ENCODE measurements at regions not wholly inside any gene's neighbourhood (a gene's known extent, or its start where the extent isn't known, plus 50 kb on each side); places are given as distances from the start of the nearest gene placed in this dataset.
"Not testable (repeated sequence)": the region's sequence is repeated elsewhere in the genome, so short reads cannot be mapped to it uniquely, and the experiment has no call there.

DNA sequence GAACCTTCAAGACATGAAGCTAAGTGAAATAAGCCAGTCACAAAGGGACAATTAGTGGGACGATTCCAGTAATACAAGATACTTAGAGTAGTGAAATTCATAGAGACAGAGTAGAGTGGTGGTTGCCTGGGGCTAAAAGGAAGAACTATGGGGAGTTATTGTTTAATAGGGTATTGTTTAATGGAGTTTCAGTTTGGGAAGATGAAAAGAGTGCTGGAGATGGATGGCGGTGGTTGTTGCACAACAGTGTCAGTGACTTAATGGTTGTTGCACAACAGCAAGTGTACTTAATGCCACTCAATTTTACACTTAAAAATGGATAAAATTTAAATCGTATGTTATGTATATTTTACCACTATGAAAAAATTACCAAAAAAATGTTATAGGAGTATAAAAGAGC is 209.7 kb upstream of the TENT5A start:
- DNase-seq: peak; percentile 7 to 45 (median 24)

DNA sequence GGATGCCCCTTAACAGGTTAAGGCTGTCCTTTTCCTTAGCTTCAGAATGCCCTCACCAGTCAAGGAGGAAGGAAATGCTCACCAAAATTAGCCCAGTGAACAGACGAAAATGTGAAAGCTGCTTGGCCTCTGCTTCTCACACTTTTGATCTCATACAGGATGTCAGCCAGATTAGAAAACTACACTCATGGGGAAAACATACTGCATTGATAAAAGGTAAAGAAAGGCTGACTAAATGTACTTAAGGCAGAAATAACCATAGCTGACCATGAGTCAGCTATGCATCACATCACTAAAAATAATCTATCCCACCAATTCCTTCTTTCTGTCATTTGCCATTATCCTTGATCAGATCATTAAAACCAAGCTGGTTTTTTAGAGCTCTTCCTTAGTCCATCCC is 198.4 kb upstream of the TENT5A start:
- DNase-seq: peak in 3 of 4 experiments; percentile 4 to 20 (median 19)

DNA sequence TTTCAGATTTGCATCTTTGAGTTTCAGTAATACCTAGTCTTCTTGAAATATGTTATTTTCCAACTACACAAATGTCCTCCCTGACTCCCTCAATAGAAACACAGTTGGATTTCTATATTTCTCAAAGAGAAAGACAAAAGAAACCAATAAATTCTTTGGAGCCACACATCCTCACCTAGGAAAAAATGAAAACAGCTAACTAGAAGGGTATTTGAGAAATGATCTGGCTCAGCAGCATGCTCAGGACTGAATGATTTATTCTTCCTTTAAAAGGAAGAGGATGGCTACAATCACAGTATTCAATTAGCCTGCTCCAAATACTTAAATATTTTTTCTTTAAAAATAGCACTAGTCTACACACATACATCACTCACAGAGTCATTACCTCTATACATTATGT is 196.4 kb upstream of the TENT5A start:
- no peak for DNase-seq

DNA sequence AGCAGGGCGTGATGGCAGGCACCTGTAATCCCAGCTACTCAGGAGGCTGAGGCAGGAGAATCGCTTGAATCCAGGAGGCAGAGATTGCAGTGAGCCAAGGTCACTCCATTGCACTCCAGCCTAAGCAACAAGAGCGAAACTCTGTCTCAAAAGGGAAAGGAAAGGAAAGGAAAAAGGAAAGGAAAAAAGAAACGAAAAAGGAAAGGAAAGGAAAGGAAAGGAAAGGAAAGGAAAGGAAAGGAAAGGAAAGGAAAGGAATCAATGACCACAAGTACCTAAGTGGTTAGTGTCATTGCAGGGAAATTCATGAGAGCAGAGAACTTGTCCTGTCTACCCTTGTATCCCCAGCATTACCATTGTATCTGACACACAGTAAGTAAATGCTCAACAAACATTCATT is 195.7 kb upstream of the TENT5A start:
- DNase-seq: not testable (repeated sequence)

DNA sequence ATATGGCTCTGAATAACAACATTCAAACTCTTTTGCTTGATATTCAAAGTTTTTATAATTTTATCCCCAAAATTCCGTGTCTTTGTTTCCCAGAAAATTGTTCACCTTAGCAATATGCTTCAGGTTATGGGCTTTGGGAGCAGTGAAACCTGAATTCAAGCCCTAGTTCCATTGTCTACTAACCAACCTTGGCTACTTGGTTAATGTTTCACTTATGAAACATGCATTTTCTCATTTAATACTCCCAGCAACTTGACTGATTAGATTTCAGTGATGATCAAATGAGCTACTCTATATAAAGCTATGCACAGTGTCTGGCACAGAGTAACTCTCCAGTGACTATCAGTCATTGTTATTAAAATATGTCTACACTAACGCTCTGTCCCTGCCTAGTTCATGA is 192.2 kb upstream of the TENT5A start:
- no peak for DNase-seq

DNA sequence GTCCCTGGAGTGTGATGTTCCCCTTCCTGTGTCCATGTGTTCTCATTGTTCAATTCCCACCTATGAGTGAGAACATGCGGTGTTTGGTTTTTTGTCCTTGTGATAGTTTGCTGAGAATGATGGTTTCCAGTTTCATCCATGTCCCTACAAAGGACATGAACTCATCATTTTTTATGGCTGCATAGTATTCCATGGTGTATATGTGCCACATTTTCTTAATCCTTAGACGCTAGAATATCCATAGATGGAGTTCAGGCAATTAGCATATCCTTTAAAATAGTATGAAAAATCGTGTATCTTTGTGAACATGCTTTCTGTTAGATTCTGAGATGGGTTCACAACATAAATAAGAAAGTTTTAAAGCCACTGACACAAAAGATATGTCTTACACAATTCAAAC is 190.4 kb upstream of the TENT5A start:
- DNase-seq: not testable (repeated sequence)

DNA sequence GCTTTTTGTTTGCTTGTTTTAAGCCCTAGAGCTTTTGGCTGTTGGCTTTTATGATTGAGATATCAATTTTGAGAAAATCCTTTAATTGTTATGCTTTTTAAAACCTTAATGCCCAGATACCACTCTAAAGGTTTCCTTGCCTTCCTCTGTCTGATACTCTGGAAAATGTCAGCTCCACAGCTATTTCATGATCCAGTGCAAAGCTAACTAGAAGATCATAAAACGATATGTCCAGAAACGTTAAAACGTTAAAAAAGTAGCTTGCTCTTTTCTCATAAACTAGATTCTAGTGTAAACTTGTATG is 189.5 kb upstream of the TENT5A start:
- no peak for DNase-seq

DNA sequence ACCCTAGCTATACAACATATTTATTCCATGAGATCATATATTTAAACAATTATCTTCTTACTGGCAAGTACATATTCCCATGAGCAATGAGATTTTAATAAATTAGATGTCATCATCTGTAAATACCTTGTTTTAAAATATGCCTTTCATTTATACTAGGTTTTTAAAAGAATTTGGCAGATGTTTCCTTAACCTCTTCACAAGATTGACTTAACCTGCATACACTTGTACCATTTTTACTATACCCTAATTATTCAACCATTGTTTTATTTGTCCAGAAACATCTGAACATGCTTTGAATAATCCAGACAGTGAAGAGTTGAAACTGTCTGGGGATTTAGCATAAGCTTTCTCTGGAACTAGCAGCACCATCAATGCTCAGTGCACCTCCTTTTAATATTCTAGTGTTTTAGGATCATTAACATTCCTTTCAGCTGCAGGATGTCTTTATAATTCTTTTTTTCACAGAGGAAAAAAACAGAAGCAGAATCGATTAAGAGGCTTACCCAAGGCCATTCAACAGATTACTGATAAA is 188.0 kb upstream of the TENT5A start:
- no peak for DNase-seq

DNA sequence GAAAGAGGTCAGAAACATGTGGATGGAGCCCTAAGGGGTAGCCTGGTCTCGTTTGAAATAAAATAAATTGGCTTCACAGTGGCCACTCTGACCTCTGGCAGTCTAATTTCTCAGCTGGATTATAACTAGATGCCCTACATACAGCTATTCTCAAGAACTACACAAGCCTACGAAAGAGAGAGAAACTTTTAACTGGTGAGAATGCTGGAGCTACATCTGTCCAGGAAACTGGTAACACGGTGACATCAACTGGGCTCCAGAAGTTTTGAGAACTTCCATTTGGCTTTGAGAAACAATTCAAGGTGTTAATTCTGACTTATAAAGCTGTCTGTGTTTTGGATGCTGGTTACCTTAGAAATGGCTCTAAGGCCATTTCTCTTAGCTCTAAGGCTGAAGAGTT is 187.3 kb upstream of the TENT5A start:
- DNase-seq: no peak

DNA sequence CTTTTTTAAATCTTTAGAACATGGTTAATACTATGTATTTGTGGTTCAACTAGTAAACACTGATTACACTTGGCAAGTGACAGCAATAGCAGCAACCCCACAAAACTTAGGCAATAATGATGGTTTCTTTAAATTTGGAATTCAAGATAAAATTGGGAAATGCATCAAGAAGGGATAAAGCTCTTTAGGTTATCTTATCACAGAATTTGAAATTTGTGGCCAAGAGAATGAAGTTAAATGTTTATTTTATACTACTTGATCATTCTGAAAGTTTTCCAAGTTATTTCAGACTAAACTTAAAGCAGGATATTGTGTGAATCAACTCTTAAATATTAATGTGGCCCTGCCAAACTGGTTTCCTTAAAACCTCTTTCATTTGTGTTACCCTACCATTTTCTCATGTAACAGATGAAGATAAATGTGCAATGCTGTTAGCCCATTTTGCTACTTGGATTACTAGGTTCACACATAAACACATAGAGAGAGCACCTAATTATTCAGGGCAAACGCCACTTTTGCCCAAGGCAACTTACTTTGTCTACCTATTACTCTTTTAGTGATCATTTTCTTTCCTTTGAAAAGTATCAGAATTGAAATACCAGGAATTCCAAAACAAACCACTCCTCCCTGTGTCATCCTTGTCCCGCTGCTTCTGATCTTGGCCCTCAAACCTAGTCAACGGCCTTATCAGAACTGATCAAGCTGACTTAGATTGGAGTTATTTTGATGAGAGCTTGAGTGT is 186.7 kb upstream of the TENT5A start:
- no peak for DNase-seq

DNA sequence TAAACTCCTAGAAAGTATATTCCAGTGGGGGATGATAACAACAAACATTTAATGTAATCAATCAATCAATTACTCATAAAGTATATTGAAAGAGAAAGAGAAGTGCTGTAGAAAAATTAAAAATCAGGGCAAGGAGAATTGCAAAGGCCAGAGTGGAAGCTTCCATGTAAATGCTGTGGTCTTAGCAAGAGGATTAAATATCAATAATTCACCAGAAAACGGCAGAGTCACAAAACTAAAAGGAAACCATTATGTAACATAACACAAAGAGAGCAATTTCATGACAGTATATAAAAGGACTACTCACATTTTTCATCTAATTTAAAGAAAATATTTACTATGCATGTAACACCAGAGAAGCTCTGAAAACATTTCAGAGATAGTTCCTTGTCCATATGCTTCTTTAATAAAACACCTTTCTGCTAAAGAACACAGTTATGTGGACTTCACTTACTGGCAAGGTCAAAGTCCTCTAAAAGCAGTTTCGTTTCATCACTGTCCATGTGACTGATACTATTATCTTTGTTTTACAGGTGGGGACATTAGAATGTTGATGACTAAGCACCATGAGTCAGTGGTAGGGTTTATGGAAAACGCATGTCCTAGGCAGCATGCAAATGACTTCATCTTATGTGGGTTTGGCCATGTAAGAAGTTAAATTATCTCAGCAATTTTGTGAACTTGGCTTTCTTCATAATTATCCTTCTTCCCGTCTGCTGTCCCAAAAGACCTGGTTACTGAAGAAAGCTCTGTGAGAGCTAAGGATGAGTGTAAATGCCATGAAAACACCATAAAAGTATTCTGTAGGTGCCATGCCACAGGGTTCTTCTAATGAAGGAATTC is 185.8 kb upstream of the TENT5A start:
- DNase-seq: peak; percentile 14 to 56 (median 32)

DNA sequence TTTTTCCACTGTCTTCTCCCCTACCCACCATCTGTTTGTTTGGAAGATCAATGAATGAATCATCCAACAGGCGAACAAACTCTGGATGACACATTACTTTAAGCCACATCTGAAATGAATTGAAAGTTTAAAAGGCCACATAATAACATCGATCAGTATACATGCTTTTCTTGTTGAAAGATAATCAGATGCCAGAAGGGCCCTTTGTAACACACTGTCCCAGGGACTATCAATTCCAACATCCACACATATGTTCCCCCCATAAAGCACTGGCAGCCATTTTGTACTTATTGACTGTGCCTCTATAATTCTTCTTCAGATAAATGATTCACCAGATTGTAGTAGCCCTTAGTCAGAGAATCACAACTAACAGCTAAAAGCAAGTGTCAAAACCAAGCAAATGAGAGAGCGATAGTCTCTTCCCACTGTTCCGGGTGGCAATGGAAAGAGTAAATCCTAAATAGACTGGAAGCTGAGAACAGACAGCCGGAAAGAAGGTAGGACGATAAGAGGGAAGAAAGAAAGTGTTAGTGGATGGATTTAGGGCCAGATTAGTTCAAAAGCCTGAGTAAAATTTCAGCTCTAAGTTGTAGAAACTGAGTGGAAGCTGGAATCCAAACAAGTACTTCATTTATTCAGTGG is 184.9 kb upstream of the TENT5A start:
- DNase-seq: no peak

DNA sequence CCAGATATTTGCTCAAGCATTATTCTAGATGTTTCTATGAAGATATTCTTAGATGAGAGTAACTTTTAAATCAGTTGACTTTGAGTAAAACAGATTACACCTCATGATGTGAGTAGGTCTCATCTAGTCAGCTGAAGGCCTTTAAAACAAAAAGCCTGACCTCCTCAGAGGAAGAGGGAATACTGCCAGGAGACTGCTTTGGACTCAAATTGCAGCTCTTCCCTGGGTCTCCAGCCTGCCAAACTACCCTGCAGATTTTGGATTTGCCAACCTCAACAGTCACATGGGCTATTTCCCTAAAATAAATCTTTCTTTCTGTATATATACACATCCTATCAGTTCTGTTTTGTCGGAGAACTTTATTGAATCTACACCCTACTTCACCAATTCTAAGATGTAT is 182.5 kb upstream of the TENT5A start:
- DNase-seq: peak in 1 of 4 experiments; percentile 4

DNA sequence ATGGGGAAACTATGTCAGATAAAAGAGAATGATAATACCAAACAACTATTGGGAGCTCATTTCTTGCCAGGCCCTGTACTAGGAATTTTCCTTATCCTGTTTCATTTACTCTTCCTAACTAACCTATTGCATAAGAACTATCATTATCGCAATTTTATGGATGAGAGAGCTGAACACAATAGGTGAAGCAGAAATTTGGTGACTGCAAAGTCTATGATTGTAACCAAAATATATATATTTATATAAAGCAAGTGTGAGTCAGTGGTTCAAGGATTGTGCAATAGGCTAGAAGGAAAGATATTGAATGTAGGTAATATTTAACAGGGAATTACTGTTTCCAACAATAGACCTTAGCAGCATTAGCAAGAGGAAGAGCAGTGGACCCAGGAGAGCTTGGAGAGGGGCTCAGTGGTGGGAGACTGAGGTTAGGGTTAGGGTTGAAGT is 181.1 kb upstream of the TENT5A start:
- DNase-seq: no peak

DNA sequence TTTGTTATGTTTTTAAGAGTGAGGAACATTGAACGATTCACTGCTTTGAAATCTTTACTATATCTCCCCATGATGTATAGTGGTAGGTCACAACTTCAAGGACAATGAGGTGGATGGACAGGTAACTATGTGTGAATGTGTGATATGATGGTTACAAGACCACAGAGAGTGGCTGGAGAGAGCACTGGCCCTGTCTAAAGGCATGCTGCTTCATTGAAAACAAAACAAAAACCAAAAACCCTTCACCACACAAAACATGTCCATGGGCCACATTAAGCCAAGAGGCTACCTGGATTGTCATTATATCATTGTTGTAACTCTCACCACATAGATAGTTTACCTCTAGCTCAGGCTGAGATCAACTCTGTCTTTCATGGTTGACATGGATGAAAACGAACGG is 180.6 kb upstream of the TENT5A start:
- DNase-seq: no peak

DNA sequence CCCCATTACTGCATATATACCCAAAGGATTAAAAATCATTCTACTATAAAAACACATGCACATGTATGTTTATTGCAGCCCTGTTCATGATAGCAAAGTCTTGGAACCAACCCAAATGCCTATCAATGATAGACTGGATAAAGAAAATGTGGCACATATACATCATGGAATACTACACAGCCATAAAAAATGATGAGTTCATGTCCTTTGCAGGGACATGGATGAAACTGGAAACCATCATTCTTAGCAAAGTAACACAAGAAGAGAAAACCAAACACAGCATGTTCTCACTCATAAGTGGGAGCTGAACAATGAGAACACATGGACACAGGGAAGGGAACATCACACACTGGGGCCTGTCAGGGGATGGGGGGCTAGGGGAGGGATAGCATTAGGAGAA is 180.0 kb upstream of the TENT5A start:
- DNase-seq: not testable (repeated sequence)

DNA sequence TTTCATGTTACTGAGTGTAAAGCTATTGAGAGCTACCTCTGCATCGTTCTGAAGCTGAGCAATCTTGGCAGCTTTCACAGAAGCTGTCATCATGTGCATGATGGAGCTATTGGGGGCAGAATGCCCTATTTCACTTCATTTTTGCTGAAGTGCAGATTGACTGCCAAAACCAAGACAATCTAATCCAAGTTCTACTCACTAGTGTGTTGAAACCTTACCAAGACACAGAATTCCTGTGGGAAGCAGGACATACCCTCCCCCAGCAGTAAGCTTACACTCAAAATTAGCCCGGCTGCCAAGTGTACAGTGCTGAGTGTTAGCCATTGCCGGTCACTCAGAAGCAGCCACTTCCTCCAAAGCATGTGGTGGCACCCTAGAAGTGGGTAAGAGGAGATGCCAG is 177.3 kb upstream of the TENT5A start:
- DNase-seq: no peak

DNA sequence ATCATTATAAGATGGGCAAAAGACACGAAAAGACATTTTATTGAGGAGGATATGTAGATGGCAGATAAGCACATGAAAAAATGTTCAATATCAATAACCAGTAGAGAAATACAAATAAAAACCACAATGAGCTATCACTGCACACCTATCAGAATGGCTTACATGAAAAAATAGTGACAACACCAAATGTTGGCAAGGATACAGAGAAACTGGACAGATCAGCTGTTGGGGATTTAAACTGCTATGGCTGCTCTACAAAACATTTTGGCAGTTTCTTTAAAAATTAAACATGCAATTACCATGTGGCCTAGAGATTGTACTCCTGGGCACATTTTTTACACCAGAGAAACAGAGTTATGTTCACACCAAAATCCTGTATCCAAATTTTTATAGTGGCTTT is 172.7 kb upstream of the TENT5A start:
- no peak for DNase-seq

DNA sequence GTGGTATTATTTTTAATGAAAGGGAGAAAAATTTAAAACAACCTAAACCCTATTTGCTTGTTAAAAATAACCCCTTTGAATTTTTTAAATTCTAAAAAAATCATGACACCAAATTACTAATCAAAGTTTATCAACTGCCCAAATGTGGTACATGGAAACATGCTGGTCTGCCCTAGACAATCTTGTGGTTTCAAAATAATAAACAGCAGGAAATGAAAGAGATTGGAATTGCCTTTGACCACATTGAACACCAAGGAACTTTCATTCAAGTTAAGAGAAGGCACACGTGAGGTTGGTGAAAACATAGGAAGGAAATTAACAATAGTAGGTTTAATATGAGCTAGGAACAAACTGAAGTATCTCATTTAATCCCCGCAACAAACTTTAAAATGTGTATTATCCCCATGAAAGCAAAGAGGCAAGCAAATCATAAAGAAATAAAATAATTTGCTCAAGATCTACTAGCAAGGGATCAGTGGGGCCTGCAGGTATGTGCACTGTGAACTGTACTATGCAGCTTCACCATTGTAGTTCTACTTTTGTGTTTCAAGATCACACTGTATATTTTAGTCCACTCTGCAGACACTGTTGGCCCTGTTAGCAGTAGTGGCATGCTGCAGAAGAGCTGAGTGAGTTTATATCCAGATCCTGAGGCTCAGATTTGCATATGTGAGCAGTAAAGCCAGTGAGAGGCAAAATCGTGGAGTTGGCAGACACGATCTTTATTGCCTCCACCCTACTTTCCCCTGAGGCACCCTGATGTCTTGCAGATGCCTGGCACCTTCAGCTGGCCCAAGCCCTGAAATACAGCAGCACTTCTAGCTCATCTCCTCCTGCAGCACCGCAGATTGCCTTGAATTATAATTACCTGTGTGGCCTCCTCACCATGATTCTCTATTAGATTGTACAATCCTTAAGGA is 157.8 kb upstream of the TENT5A start:
- DNase-seq: no peak

DNA sequence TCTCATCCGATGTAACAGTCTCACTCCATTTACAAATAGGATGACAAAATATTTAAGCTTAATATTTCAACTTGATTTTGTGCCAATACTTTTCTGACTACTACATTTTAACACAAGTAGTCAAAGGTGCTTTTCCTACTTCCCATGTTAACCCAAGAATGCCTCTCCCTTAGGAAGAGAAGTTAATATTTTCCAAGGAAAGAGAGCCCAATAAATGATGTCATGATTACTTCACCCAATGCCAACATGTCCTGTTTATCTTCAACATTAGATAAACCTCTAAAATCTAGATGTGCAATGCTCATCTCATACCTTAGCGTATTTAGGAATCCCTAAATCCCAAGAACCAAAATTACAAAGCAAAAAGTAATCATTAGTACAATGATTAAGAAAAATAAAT is 156.7 kb upstream of the TENT5A start:
- DNase-seq: no peak

DNA sequence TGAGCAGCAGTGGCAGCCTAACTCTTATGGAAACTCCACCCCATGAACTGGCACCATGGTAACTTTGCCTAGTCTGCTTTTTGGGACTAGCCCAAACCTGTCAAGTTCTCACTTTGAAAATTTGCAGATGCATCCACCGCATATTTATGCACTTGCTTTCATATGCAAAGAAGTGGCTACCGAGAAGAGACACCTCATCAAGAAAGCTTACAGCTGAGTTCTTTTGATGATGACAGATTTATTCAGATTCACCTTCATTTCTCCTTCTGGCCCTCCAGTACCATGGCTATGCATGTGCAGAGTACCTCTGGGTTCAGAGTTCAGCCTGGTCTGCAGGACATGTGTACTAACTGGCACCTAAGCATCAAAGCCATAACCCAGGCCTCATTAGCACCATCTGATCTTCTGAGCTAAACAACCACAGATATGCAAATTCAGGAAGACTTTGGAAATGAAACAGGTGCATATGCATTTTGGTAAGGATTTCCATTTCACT is 154.3 kb upstream of the TENT5A start:
- DNase-seq: no peak

DNA sequence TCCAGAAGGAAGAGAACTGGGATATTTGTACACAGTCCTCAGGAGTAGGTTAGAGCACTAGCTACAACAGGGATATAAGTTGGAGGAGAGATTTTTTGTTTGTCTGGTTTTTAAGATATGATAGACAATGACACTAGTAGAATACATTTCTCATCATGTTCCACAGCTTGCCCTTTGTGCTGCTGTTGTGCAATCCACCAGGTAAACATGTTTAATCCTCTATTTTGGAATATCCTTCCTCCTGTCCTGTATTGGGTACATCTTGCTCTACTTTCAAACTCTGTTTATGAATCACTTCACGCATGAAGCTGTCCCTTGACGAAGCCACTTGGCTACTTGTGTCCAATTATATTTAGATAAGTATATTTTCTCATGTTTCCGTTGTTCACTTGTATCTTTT is 153.6 kb upstream of the TENT5A start:
- no peak for DNase-seq

Measured in suppressor macrophage (primary cell).